Fibroblast of the aortic adventitia (primary cell): ENCODE measurements at regions not wholly inside any gene's neighbourhood (a gene's known extent, or its start where the extent isn't known, plus 50 kb on each side); places are given as distances from the start of the nearest gene placed in this dataset.

ENCODE experiments used
- DNase-seq: peaks from one replicate; pipeline ENCODE4 v3.0.0-alpha.2; 2010; ENCODE audit warnings: low read depth
- H3K4me3 ChIP-seq: 2 replicates; pipeline ENCODE4 v1.5.1; 2011; ENCODE audit warnings: low read depth, mild to moderate bottlenecking, control low read depth, low read length, moderate library complexity
- TF ChIP-seq, protein P1 (sequence below): IDR thresholded peaks from 2 replicates; pipeline ENCODE4 v1.5.1; 2011; ENCODE audit warnings: mild to moderate bottlenecking, low read length, control low read depth, inconsistent platforms; ENCODE audit not compliant: insufficient read depth

- TF ChIP-seq, protein P1, sequence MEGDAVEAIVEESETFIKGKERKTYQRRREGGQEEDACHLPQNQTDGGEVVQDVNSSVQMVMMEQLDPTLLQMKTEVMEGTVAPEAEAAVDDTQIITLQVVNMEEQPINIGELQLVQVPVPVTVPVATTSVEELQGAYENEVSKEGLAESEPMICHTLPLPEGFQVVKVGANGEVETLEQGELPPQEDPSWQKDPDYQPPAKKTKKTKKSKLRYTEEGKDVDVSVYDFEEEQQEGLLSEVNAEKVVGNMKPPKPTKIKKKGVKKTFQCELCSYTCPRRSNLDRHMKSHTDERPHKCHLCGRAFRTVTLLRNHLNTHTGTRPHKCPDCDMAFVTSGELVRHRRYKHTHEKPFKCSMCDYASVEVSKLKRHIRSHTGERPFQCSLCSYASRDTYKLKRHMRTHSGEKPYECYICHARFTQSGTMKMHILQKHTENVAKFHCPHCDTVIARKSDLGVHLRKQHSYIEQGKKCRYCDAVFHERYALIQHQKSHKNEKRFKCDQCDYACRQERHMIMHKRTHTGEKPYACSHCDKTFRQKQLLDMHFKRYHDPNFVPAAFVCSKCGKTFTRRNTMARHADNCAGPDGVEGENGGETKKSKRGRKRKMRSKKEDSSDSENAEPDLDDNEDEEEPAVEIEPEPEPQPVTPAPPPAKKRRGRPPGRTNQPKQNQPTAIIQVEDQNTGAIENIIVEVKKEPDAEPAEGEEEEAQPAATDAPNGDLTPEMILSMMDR: no peak
- no peak overlapping the region for H3K4me3 ChIP-seq
- DNase-seq: no peak
These were observed 449.5 kb upstream of the ZMIZ1 start for GRCh38 chr10:78619115-78619851.

GRCh38 chr10:78619896-78620295, 448.9 kb upstream of the ZMIZ1 start:
- no peak for DNase-seq
- TF ChIP-seq, protein P1: no peak
- no peak overlapping the region for H3K4me3 ChIP-seq

DNA sequence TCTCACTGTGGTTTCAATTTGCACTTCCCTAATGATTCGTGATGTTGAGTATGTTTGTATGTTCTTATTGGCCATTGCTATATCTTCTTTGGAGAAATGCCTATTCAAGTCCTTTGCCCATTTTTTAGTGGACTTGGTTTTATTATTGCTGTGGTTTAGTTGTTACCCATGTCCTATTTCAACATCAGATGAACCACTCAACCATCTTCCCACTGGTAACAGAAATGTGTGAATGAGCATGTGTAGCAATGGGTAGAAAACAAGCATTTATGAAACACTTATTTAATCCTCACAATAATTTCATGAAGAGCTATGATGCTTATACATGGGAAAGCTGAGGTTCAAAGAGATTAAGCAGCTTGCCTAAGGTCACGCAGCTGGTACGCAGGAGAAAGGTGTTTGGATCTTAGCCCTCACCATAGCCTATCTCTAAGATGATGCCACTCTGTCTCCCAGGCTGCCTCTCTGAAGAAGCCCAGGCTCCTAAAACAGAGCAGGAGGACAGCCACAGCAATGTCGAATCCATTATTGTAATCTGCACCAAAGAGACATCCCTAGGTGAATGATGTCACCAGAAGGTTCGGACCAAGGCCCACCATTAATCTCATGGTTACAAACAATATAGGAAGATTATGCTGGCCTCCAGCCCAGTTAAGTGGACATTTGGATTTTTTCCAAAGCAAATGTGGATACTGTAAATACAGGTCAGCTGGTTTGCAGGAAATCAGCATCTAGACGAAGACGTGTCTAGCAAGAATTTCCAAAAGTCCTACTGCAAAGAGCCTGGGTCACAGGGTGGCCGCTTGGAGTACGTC, 447.6 kb upstream of the ZMIZ1 start:
- DNase-seq: no peak
- no peak overlapping the region for H3K4me3 ChIP-seq
- TF ChIP-seq, protein P1: no peak

DNA sequence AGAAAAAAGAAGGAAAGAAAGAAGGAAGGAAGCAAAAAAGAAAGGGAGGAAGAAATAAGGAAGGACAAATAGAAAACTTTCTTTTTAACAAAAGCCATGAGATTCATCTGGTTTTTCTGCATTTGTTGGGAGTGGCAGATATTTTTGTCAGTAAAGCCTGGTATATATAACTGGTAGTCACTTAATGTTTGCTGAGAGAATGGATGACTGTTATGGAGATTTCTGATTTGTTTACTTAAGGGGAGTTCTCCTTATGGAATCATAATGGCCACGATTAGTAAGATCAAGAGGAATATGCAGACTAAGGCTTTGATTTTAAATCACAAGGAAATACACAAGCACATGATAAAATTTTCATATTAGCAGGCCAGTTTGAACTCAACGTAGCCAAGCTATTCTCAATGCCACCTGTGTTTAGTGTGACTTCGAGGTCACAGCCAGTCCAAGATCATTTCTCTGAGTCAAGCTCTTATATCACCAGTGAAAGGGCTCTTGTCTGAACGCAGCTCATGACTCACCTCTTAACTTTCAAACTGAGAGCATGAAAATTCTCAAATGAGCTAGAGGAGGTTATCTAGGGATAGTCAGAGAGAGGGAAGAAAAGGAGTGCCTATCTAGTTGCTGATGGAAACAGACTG, 445.1 kb upstream of the ZMIZ1 start:
- H3K4me3 ChIP-seq: no peak overlapping the region
- DNase-seq: peak; percentile 79
- TF ChIP-seq, protein P1: no peak

DNA sequence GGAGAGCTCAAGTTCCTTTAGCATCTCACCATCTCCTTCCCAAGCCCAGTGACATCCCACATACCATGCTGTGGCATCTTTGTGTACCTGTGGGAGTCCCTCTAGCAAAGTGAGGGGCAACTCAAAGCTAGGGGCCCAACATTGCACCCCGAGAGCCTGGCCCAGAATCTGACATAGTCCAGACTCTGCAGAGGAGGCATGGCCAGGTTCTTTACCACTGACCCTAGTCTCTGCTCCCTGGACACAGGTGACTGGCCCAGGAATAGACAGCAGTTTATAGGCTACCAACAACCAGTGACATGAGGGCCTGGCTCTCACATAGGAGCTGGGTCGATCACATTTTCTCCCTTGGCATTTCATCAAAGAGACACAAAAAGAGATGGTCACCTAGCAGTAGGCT, 444.0 kb upstream of the ZMIZ1 start:
- TF ChIP-seq, protein P1: no peak
- H3K4me3 ChIP-seq: no peak overlapping the region
- no peak for DNase-seq

GRCh38 chr10:78626471-78626870, 442.3 kb upstream of the ZMIZ1 start:
- no peak overlapping the region for H3K4me3 ChIP-seq
- DNase-seq: no peak
- TF ChIP-seq, protein P1: no peak
